HPDE6-E6E7 (cell line): ENCODE measurements at regions not wholly inside any gene's neighbourhood (a gene's known extent, or its start where the extent isn't known, plus 50 kb on each side); places are given as distances from the start of the nearest gene placed in this dataset.
"Not testable (repeated sequence)": the region's sequence is repeated elsewhere in the genome, so short reads cannot be mapped to it uniquely, and the experiment has no call there.

ENCODE experiments used
- DNase-seq: peaks from one replicate; pipeline ENCODE4 v3.0.0; 2011; ENCODE audit warnings: missing footprints; ENCODE audit errors: extremely low spot score

DNA sequence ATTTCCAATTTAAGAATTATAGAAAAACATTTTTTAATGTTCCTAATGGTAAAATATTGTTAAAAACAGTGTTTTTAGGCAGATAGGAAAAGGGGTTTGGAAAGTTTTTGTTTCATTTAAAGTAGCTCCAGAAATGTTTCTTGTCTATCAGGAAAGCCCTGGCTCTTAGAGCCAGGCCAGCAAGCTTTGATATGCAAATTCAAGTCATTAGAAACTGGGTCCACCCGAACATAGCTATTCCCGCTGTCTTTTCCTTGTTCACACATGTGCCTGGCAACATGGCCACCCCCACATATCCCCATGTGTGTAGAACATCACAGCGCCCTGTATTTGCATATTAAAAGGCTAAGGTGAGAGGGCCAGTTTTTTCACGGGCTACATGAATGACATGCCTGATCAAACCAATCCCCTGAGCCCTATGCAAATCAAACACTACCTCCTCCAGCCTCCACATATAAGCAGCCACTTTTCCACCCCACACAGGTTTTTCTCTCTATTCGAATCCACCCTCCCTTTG lies 925.3 kb upstream of the CDH10 start:
- DNase-seq: no peak

DNA sequence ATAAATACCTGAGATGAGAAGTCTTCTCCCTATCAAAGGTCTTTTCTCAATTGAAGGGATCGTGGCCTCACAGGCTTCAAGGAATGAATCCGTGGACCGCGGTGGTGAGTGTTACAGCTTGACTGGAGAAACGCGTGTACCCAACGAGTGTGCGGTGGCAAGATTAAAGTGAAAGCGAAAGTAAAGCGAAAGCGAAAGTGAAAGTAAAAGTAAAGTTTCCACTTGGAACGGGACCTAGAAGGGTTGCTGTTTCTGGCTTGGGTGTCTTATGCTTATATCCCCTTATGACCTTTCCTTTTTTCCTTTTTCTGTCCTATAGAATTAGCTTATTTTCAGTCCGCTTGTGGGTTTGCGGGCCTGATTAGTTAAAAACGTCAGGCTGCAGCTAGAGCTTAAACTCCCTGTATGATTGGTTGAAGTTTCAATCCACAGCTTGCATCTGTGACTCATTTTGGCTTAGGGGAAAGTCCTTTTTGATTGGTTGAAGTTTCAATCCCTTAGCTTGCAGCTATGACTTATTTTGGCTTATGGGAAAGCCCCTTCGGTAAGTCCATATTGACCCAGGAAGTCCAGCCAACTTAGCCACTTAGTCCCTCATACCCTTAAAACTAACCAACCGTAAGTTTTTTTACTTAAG lies 924.3 kb upstream of the CDH10 start:
- DNase-seq: no peak

- no peak for DNase-seq
These were observed 923.5 kb upstream of the CDH10 start for GRCh38 chr5:25568294-25568693.

DNA sequence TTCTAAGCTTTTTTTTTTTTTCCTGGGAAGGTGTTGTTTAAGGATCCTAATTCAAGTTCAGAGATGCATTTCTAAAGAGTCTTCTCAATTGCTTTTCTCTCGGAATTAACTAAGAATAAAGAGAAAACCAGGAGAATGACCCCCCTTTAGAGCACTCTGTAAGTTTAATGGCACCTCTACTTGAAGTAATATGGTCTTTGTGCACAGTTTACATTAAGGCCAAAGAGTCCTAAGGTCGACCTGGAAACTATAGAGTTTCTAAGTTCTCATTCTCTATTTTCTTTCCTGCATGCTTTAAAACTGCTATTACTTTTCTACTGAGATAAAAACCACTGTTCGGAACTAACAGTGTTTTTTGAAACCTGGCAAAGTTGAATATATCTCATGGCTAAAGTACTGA lies 923.1 kb upstream of the CDH10 start:
- DNase-seq: no peak

DNA sequence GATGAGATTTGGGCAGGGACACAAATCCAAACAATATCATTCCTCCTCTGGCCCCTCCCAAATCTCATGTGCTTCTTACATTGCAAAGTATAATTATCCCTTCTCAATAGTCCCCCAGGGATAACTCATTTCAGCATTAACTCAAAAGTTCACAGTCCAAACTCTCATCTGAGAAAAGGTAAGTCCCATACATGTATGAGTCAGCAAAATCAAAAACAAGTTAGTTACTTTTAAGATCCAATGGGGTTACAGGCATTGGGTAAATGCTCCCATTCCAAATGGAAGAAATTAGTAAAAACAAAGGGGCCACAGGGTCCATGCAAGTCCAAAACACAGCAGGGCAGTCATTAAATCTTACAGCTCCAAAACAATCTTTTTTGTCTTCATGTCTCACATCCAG lies 917.9 kb upstream of the CDH10 start:
- DNase-seq: no peak

- no peak for DNase-seq
These were observed 909.3 kb upstream of the CDH10 start for GRCh38 chr5:25554077-25554476.

DNA sequence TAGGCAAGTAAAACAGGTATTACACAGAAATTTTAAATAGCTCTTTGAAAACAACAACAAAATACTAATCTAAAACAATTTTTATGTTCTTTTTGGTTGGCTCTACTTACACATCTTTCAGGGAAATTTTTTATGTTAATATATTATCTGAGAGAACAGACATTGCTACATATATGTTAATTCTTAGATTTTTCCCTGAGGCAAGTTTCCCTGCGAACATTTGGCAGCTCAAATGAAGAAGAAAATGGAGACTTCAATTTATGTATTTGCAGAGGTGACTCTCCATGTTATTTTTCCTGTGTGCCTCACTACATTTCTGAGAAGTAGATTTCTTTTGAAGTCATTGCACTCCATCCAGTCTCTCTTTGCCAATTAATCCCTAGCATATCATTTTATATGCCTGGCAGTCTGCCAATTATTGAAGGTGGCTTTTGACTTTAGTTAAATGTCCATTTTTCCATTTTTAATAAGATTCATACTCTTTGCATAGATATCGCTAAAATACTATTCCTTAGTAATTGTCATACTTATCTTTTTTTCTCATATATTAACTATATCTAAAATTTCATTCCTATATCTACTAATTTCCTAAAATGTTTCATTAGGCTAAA lies 908.2 kb upstream of the CDH10 start:
- DNase-seq: no peak

DNA sequence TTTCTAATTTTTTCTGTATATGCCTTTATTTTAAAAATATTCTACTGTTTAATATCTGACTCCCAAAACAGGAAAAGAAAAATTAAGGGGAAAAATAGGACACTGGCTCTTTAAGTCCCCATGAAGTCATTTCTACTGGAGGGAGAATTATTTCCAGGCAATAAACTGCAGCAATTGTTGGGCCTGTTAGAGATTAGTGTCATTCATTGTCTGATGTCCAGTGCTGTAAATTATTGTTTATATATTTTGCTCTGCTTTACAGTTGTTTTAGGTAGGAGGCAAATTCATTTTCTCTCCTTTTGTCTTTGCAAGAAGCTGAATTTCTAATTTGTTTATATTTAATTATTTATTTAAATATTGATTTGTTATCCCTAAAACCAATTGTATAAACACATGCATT lies 906.0 kb upstream of the CDH10 start:
- DNase-seq: no peak

DNA sequence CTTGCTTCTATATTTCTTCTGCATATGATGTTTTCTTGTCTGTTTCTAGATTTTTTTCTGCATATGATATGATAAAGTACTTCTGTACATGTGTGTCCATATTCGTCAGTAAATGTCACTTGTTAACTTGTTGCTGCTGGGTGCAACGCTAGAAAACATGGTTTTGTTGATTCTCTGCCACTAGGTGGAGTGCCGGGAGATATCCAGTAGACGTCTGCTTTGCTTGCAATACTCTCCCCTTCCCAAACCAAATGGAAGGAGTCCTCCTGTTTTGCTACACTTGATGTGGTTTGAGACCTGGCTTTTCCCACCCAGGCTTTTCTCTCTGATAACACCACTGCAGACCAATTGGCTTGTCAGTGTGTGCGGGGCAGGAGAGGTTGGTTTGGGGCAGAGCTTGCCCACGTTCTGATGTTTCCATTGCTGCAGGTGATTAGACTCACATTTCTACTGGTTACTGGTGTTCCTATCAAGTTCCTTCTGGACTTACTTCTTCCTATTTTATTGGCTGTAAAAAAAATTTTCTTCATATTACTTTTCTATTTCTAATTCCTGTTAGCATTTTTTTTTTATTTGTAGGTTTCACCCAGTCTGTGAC lies 900.0 kb upstream of the CDH10 start:
- DNase-seq: peak; percentile 9

DNA sequence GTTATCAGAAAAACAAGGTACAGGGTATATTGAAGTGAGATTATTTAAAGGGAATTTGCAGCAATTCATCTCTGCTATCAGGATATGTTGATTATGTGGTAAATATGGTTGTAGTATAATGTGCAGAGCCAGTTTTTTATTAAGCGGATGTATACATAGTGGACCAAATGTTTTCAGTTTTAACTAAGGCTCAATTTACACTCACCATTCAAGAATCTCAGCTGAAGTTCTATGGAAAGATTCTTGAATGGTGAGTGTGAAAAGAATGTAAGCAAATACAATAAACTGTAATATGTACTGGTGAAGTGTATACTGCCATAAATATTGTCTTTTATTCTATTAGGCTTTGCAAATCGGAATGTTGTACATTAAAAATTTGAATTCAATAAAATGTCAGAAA lies 895.9 kb upstream of the CDH10 start:
- no peak for DNase-seq

- DNase-seq: no peak
These were observed 894.8 kb upstream of the CDH10 start for GRCh38 chr5:25539536-25539935.

DNA sequence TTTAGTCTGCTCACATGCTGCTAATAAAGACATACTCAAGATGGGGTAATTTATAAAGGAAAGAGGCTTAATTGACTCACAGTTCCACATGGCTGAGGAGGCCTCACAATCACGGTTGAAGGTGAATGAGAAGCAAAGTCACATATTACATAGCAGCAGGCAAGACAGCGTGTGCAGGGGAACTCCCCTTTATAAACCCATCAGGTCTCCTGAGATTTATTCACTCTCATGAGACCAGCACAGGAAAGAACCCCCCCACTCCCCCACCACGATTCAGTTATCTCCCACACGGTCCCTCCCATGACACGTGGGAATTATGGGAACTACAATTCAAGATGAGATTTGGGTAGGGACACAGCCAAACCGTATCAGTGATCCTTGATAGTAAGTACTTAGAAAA lies 891.7 kb upstream of the CDH10 start:
- not testable (repeated sequence) for DNase-seq

DNA sequence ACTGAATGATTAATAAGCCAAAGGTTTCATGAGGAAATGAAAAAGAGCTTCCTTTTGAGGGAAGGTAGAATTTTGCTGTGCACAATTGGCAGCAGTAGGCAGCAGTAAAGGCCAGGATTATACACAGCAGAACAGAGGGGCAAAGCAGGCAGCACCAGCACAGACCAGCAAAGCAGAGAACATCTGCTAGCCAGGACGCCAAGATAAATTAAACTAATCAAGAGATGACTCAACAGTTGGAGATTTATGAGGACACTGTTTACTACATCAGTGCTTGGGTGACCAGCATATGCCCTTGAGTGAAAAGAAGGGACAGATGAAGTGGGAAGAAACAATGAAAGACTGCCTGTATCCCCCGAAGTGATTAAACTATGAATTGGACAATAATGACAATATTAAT lies 871.4 kb upstream of the CDH10 start:
- no peak for DNase-seq

GRCh38 chr5:25515525-25515924 lies 870.7 kb upstream of the CDH10 start:
- DNase-seq: no peak

- not testable (repeated sequence) for DNase-seq
These were observed 865.9 kb upstream of the CDH10 start for GRCh38 chr5:25510692-25511091.

- not testable (repeated sequence) for DNase-seq
These were observed 863.2 kb upstream of the CDH10 start for GRCh38 chr5:25508011-25508410.

DNA sequence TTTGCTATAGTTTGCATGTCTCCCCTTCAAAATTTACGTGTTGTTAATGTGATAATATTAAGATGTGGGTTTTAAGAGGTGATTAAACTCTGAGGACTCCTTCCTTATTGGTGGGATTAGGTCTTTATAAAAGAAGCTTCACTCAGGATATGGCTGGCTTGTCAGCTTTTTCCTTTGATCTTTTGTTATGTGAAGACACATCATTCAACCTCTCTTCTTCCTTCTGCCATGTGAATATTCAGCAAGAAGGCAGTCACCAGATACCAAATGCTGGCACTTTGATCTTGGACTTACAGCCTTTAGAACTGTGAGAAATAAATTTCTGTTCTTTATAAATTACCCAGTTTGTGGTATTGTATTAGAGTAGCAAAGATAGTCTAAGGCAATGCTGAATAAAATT lies 855.9 kb upstream of the CDH10 start:
- DNase-seq: no peak

DNA sequence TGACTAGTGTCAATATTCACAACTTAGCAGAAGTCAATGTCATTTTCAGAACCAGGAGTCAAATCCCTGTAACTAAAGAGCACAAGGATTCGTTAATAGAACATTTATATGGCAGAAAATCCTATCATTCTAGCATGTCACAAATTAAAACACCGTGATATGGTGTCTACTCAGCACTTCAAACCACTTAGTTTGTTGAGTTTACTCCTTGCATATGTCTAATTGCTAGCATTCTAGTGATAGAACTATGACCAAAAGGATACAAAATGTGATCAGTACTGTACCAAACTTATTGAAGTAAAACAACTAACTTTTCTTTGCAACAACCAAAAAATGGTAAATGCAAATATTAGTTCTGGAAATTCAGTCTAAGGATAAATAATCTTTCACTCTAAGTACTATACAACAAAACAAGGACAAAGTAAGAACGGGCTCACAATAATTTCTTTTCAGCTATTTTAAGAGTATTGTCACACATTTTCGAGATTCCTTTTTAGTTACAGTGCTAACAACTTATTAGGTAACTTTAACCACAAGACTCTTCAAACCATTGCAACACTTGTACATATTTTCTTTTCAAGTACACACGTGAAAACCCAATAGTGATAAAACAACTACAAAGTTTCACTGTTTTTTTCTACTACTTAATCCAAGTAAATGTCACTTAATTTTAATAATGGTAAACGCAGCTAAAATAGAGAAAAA lies 845.2 kb upstream of the CDH10 start:
- DNase-seq: peak; percentile 6

DNA sequence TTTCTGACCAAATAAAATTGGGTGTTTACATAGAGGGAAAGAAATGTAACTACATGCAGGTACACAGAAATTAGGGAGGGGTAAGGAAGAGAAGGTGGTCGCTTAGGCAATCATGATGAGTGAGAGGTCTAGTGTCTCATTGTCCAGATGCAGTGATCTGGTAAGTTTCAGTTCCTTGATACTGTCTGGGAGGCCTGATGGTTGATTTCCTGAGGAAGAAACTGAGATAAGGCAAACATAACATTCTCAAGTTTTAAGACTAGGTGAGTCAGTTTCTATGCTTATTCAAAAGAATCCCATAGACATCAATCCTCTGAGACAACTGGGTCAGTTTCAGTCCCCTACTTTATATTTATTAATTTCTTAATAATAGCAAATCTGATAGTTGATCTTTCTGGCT lies 843.3 kb upstream of the CDH10 start:
- no peak for DNase-seq

DNA sequence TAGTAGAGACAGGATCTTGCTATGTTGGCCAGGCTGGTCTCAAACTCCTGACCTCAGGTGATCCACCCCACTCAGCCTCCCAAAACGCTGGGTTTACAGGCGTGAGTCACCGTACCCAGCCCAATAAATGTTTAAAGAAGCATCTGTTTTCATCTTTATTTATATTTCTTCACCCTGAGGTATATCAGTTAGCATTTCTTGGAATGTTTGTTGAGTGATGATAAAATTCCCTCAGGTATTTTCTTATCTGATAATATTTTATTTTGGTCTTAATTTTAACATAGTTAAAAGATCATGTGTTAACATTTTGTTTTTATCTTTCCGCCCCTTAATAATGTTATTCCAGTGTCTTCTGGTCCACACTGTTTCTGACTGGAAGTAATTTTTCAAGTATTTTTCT lies 839.6 kb upstream of the CDH10 start:
- no peak for DNase-seq

DNA sequence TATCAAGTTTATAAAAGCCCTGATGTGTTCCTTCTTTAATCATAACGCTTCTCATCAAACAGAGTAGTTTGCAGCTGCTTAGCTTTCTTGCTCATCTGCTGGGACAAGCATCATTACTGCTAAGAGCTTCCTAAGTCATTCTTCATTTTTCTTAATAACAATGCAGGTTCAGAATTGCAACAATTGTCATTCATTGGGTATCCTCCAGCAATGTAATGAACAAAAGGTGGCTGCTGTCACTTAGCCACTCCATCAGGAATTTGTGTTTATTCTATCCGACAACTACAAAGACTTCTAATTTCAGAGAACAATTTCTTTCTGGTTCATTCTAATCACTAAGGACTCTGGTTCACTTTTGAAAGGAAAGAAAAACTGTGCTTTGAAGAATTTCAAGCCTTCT lies 836.7 kb upstream of the CDH10 start:
- DNase-seq: no peak

DNA sequence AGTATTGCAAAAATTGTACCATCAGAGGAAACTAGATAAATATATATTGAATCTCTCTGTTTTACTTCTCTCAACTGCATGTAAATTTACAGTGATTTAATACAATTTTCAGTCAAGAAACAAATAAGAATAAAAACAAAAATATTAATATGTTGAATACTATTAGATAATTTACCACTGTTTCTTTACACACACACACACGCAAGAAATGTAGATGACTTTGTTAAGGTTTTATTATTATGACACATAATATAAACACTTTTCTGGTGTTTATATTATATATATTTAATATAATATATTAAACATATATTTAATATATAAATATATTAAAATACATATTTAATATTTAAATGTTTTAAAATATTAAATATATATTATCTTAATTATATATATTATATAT lies 814.3 kb upstream of the CDH10 start:
- DNase-seq: no peak

GRCh38 chr5:25458628-25459027 lies 813.9 kb upstream of the CDH10 start:
- DNase-seq: peak; percentile 3
